Esophagus muscularis mucosa (tissue), 4 donors: ENCODE measurements at regions not wholly inside any gene's neighbourhood (a gene's known extent, or its start where the extent isn't known, plus 50 kb on each side); places are given as distances from the start of the nearest gene placed in this dataset.

Experiments used
- DNase-seq: peaks from one replicate; pipeline ENCODE4 v3.0.0-alpha.2; 2017; ENCODE audit errors: extremely low spot score
- H3K27ac ChIP-seq, 4 donors: fragments of 200-600 bp; sonication (generic); replicated peaks in 1 of 4; 1 replicate in 3 of 4; 2 replicates in 1 of 4; pipeline ENCODE4 v1.5.1; 2016 to 2019; ENCODE audit warnings: mild to moderate bottlenecking in 1 of 4
- H3K27me3 ChIP-seq, 4 donors: fragments of 200-600 bp; sonication (generic); one replicate each; pipeline versions ENCODE4 v1.5.1 to v1.6.0; 2016 to 2019
- H3K36me3 ChIP-seq, 4 donors: fragments of 200-600 bp; sonication (generic); one replicate each; pipeline ENCODE4 v1.5.1; 2016 to 2019
- H3K4me1 ChIP-seq, 4 donors: fragments of 200-600 bp; sonication (generic); one replicate each; pipeline ENCODE4 v1.5.1; 2016 to 2019
- H3K4me3 ChIP-seq, 4 donors: fragments of 200-600 bp; sonication (generic); 1 replicate in 2 of 4; 2 replicates in 2 of 4; pipeline ENCODE4 v1.5.1; 2016 to 2019; ENCODE audit warnings: mild to moderate bottlenecking in 4 of 4, moderate library complexity in 1 of 4
- H3K9me3 ChIP-seq, 4 donors: fragments of 200-600 bp; sonication (generic); 1 replicate in 3 of 4; 2 replicates in 1 of 4; pipeline ENCODE4 v1.5.1; 2016 to 2019
- EP300 ChIP-seq: sonication (generic); formaldehyde crosslinking; IDR thresholded peaks from one replicate; pipeline ENCODE4 v1.6.1; 2017; ENCODE audit warnings: antibody characterized with exemption
- POLR2A ChIP-seq: fragments of 450-650 bp; IDR thresholded peaks from one replicate; pipeline ENCODE4 v1.6.1; 2017; ENCODE audit warnings: antibody characterized with exemption, moderate library complexity, mild to moderate bottlenecking, low read depth
- POLR2AphosphoS5 ChIP-seq, 2 donors: sonication (generic); formaldehyde crosslinking; IDR thresholded peaks; one replicate each; pipeline ENCODE4 v1.6.1; 2017; ENCODE audit warnings: antibody characterized with exemption in 2 of 2
- WGBS: methylation state at CpG from one replicate; pipeline ENCODE4 v1.1.5; 2018; 5-methylcytosine and 5-hydroxymethylcytosine counted together
- intact Hi-C: fragments of 100-400 bp; cut with DNase I; formaldehyde crosslinking; loops from one replicate; pipeline ENCODE4 v1.15.1; 2023
- TF ChIP-seq, protein P1 (sequence below), 3 experiments: fragments of 200-600 bp in 2 of 3; fragments of 450-650 bp in 1 of 3; sonication (generic) in 2 of 3; IDR thresholded peaks; one replicate each; pipeline ENCODE4 v1.5.1; 2017 to 2019; ENCODE audit warnings: antibody characterized with exemption in 3 of 3, mild to moderate bottlenecking in 2 of 3, moderate library complexity in 1 of 3

DNA sequence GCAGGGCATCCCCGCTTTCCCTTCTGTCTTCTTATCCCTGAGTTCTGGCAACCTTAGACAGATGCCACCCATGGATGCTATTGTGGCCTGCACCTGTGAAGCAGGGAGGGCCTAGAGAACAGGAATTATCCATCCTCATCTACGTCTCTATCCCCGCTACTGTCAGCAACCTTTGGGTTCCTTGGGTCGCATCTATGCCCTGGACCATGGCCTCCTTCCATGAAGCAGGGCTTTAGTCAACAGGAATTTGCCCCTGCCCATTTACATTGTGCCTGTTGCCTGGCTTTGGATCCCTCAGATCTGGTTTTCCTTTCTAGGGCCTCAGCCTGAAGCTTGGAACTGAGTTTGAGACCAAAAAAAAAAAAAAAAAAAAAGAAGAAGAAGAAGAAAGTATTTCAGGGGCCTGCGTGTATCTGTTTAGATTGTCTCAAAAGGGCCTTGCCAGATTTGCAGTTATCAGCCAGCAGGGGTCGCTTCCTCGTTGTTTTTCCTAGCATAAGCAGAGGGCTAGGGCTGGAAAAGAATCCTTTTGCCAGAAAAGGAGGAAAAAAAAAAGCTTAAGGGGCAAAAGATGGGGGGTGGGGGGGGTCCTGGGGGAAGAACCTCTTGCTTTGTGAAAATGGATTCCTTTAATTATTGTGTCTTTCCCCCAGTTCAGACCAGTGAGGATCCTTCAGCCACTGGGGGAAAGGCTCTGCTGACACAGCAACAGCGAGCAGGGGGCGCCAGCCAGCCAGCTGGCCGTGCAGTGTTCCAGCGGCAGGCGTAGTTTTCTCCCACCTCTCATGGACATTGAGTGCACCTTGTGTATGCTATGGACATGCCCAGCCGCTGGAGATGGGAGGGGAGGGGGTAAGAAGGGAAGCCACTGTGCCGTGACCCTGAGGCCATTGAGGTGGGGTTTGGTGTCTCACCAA lies 65.7 kb upstream of the ALDH1L1 start:
- intact Hi-C loops, result no loop called here
- 40% methylated on average over 12 of the region's 14 CpGs for WGBS
- Histone ChIP-seq H3K27ac (peak overlapping the region in 1 of 4 donors; percentile 44), H3K4me1 (peaks cover 0 to 10% (median 6%) of the 10 kb centered on the region in 4 donors), H3K27me3 (no peaks in the 10 kb centered on the region), H3K4me3 (no peak overlapping the region), H3K9me3 (peaks cover 0 to 12% (median 2%) of the 10 kb centered on the region in 4 donors), H3K36me3 (no peaks in the 10 kb centered on the region)
- TF ChIP-seq POLR2A, result no peak
- TF ChIP-seq POLR2AphosphoS5 (IDR thresholded peaks at IDR 0.05), result peak; percentile 5 to 24
- TF ChIP-seq EP300, result no peak
- TF ChIP-seq, protein P1, sequence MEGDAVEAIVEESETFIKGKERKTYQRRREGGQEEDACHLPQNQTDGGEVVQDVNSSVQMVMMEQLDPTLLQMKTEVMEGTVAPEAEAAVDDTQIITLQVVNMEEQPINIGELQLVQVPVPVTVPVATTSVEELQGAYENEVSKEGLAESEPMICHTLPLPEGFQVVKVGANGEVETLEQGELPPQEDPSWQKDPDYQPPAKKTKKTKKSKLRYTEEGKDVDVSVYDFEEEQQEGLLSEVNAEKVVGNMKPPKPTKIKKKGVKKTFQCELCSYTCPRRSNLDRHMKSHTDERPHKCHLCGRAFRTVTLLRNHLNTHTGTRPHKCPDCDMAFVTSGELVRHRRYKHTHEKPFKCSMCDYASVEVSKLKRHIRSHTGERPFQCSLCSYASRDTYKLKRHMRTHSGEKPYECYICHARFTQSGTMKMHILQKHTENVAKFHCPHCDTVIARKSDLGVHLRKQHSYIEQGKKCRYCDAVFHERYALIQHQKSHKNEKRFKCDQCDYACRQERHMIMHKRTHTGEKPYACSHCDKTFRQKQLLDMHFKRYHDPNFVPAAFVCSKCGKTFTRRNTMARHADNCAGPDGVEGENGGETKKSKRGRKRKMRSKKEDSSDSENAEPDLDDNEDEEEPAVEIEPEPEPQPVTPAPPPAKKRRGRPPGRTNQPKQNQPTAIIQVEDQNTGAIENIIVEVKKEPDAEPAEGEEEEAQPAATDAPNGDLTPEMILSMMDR (IDR thresholded peaks at IDR 0.05), result peak; percentile 49 to 62 (median 49)
- DNase-seq, result no peak
